Stimulated activated CD4-positive, alpha-beta T cell treated with anti-CD3 and anti-CD28 coated beads, Interleukin-15, amount 100 ng/mL, for 24 hours (primary cell): ENCODE measurements at regions not wholly inside any gene's neighbourhood (a gene's known extent, or its start where the extent isn't known, plus 50 kb on each side); places are given as distances from the start of the nearest gene placed in this dataset.

ENCODE experiments used
- DNase-seq: peaks from one replicate; pipeline ENCODE4 v3.0.0-alpha.2; 2020

DNA sequence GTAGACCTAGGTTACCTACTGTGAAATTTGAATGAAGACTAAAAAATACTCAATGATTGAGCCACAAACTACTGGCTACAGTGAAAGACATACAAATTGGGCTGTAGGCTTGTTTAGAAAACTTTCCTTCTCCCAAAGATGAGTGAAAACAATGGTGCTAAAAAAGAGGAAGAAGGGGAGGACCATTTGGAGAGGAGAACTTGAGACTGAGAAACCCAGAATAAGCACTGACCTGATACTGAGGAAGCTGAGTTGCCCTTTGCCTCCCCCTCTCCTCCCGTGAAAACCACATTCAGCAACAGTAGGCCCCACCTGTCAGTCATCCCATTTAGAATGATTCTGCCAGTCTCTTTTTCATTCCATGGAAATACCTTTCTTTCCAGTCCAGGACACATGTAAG, 484.0 kb upstream of the TGFBR2 start:
- no peak for DNase-seq

DNA sequence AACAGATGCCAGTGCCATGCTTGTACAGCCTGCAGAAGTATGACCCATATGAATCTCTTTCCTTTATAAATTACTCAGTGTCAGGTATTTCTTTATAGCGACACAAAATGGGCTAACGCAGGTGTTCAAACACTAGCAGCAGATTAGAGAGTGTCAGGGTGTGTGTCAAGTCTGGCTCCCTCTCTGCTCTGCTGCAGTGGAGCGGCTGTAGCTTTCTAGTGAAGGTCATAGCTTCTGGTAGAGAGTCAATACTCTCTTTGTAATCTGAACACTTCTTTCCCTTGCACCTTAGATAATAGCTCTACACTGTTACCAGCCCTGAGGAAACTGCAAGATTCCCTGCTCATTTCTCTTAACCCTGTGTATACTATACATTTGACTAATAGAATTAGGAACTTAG, 483.2 kb upstream of the TGFBR2 start:
- DNase-seq = no peak

DNA sequence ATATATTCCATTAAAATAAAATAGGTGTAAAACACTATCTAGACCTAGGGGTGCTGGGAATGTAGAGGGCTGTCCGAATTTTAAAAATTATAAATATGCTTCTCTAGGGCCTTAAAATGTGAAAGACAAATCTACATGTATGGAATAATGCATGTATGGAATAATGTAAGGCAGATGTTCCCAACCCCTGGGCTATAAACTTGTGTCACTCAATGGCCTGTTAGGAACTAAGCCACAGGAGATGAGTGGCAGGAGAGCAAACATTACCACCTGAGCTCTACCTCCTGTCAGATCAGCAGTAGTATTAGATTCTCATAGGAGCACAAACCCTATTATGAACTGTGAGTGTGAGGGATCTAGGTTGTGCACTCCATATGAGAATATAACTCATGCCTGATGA, 482.6 kb upstream of the TGFBR2 start:
- DNase-seq = no peak

DNA sequence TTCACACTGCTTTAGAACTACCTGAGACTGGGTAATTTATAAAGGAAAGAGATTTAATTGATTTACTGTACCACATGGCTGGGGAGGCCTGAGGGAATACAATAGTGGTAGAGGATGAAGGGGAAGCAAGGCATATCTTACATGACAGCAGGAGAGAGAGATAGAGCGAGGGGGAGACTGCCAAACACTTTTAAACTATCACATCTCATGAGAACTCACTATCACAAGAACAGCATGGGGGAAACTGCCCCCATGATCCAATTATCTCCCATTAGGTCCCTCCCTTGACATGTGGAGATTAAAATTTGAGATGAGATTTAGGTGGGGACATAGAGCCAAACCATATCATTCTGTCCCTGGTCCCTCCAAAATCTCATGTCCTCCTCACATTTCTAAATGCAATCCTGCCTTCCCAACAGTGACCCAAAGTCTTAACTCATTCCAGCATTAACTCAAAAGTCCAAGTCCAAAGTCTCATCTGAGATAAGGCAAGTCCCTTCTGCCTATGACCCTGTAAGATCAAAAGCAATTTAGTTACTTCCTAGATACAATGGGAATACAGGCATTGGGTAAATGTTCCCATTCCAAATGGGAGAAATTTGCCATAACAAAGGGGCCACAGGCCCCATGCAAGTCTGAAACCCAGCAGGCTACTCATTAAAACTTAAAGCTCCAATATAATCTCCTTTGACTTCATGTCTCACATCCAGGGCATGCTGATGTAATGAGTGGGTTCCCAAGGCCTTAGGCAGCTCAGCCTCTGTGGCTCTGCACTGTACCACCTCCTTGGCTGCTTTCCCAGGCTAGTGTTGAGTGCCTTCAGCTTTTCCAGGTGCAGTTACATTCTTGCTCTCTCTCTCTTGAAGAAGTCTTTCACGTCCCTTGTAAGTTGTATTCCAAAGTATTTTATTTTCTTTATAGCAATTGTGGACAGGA, 481.7 kb upstream of the TGFBR2 start:
- no peak for DNase-seq

DNA sequence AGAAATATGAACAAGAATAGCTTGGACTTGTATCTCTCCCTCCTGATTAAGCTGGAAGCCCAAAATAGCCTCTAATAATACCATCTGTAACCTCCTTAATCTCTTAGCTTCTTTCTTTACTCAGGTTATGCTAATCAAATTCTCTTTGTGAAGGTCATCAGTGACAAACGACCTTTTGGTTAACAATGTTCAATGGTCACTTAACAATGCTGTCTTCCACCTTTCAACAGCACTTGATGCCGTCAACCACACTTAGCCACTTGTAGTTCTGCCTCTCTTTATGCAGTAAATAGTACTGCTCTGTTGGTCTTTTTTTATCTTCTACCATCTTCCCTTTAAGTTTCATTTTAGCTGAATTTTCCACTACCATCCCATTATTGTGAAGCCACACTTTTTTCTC, 476.6 kb upstream of the TGFBR2 start:
- DNase-seq = no peak

DNA sequence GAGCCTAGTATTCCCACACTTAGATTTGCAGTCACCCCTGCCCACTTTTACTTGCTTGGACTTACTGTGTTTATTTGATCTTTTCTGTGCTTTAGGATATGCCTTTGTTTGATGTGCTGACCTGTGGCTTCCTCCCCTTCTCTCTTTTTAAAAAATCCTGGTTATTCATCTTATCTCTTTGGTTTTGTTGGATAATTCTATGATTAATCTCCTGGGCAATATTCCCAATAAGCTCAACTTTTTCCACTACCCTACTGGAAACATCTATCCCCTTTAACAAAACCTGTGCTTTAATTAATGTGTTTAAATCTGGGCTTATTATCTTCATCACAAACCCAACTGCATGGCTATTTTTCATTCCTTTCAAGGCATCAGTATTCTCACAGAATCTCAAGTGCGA, 476.0 kb upstream of the TGFBR2 start:
- DNase-seq = no peak

DNA sequence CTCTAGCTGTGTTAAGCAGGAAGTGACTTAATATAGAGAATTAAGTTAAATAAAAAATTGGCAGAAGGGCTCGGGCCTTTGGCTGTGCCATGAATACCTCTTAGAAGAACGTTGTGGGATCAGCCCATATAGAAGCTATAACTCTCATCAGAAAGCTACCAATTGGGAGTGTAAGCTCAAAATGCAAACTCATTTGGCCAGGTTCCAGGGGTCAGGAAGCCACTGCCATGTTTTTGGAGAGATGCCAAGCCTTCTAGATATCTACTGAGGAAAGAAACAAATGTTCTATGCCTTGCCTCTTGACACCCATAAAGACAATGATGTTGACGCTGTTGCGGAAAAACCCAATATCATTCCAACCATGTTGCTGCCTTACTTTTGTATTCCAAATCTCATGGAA, 475.2 kb upstream of the TGFBR2 start:
- no peak for DNase-seq

DNA sequence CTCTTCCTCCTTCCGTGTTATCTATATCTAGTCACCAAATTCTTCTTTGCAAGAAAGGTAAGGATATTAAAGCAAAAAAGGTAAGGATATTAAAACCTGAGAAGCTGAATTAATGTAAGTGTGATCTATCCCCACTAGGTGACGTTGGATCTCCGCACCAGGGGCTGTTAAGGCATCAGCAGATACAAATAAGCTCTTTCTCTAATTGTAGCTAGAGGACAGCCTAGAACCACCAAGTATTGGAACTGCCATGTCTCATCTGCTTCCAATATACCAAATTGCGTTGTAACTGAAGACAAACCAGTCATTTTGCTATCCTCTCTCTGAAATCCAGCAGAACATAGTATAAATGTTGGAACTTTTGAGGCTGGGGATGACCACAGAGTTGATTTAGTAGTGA, 471.2 kb upstream of the TGFBR2 start:
- DNase-seq = no peak

DNA sequence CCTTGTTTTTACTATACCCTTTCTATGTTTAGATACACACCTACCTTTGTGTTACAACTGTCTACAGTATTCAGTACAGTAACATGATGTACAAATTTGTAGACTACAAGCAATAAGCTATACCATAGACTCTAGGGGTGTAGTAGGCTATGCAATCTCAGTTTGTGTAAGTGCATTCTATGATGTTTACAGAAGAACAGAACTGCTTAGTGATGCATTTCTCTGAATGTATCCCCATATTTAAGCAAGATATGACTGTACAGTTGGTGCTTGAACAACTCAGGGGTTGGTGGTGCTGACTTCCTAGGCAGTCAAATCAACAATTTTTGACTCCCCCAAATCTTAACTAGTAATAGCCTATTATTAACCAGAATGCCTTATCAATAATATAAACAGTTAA, 467.1 kb upstream of the TGFBR2 start:
- DNase-seq = no peak

DNA sequence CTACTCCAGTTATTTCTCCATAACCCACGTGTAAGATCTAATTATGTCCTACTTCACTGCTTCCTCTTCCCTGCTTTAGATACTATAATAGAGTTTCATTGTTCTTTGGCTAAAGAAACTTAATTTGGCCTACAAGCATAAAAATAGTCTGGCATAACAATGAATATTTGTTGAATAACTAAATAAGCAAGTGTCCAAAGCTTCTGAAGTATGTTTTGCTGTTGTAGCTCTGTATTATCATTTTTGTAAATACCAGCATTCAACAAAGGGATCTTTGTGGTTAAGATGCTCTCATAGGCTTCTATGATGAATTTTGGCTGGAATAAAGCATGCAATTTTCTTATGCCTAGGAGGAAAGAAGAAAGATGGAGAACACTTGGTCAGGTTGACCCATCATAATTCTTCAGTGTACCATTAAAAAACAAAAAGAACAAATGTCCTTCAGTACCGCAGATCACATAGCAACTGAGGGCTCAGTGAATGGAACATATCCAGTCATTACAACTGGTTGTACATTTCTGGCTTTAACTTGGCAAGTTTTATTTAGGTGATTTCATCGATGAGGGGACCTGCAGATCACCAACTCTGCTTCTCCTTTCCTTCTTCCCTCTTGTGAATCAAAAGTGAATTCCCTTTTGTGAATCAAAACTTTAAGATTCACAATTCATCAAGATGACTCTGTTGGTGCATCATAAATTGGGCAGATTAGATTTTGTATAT, 465.9 kb upstream of the TGFBR2 start:
- DNase-seq = no peak

DNA sequence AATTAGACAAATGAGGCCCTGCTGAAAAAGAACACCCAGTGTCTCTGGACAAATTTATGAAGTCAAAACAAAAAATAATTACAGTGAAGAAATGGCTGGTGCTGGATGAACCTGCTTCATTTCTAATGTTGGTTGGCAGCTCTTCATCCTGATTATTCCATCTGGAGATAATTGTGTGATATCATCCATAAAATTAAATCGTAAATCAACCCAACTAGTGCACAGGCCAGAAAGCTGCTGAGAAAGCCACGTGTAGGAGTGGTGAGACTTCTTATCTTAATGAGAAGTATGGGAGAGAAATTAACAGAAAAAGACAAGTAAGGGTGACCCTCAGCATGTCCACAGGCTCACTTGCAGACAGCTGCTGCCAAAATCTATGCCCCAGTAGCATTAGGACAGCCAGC, 465.2 kb upstream of the TGFBR2 start:
- no peak for DNase-seq

DNA sequence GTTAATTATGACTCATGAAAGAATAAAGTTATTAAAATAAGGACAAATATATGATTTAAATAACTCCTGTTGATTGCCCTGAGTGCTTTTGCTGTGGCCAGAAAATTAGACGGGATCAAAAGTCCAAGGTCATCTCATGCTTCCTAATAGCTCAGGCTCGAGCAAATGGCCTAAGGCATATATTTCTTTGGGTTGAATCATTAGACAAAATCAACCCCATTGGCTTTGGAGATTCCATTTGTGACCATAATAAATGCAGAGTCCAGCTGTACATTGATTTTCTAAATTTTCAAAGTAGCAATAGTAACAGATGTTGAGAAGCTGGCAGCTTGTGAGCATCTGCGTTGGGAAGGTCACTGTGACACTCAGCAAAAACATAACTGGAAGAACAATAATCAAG, 464.5 kb upstream of the TGFBR2 start:
- no peak for DNase-seq

DNA sequence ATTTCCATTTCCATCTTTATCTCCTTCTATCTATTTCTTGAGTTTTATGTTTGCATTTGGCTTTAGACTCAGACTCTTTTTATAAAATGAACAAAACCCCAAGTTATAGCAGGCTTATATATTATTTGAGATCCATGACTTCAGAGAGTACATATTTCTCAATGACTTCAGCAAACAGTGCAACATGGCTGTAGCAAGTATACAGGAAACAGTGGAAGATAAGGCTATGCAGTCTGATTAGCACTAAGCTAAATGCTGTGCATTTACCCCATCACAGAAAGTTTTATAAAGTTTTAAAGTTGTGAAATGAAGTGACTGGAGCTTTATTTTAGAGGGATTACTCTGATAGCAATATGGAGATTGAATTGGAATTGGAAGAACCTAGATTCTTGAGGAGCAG, 463.5 kb upstream of the TGFBR2 start:
- no peak for DNase-seq

DNA sequence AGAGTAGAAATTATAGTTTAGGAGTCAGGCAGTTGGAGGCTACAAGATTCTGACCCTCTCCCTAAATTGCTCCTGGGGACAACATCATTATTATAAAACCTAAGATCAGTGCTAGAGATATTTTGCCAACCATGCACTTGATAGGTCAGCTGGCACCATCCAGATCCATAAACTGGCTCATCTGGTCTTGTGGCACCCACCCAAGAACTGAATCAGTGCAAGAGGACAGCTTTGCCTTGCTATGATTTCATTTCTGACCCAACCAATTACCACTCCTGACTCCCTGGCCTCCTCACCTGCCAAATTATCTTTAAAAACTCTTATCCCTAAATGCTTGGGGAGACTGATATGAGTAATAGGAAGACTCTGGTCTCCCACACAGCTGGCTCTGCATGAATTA, 461.1 kb upstream of the TGFBR2 start:
- DNase-seq = no peak

DNA sequence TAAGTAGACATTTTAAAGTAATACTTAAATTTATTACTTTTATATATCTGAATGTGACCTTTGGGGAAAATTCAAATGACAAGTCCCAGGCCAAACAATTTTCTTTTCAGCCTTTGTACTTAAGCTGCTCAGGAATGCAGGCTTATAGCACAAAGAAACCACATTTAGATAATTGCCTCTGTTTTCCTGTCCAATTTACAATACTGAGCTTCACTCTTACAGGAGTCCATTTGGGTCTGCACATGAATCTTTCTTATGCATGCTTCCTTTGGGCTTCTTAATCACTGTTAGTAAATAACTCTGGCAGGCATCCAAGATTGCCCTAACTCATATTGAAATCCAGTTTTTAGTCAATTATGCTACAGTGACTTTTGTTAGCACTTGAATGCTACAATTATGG, 459.4 kb upstream of the TGFBR2 start:
- no peak for DNase-seq

DNA sequence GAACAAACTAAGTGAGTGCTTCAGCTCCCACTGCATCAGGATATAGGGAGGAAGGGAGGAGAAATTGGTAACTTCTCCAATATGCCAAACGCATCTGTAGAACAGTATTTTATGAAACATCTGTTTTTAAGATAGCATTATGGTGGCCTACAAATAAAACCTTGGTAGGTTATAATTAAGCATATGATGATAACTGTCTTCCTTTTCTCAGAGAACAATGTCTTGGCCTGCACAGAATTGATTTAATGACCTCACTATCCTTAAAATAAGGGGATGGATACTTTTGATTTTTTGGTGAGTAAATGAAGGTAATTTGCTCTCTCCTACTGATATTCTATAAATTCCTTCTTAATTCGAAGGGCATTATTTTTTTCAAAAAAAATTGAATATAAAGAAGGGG, 451.5 kb upstream of the TGFBR2 start:
- no peak for DNase-seq

DNA sequence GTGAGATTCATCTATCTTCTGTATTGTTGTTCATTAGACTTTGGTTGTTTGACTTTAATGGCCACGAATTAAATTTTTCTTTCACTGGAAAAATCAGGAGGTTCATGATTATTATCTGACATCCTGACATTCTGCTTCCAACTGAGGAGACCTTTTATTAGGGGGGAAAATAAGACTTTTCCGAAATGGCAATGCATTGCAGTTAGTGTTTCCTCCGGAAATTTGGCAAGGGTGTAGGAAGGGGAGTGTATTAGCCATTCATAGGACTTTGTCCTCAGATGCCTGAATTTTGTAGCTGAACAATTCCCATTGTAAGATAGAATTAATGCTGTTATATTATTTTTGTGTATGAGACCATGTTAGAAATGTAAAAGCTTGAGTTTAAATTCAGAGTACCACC, 450.6 kb upstream of the TGFBR2 start:
- no peak for DNase-seq

DNA sequence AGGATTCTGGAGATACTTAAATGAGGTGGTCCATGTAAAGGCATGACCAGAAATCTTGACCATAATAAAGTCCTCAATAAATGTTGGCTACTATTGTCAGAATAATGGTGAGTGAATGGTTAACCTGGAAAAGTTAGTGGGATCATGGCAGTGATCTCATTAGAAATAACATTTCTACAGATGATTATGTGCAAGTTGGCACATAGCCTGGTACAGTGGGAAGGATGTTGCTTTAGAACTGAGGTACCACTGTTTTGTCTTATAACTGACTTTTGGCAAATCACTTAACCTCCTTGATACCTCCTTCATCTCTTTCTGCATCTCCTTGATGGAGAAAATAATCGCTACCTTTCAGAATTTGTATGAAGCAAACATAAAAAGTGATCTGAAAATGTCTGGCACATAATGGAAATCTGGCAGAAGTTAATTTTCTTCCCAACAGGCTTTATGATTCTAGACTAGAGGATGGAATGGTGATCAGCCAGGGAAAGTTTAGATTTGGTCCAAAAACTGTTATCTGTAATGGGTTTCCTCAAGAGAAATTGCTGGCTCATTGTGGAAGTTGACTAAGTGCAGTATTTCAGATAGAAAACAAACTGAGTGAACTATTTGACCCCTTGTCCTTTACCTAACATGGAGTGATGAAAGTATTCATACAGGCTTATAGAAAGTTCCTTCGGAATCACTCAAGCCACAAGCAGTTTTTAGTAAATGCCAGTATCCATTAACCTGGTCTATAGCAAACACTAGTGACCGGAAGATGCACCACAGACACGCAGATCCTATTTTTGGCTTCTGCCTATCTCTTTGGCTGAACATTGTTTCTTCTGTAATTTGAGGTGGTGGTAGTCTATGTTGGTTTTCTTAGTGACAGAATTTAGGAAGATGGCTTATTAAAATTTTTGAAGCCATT, 449.6 kb upstream of the TGFBR2 start:
- DNase-seq = no peak

DNA sequence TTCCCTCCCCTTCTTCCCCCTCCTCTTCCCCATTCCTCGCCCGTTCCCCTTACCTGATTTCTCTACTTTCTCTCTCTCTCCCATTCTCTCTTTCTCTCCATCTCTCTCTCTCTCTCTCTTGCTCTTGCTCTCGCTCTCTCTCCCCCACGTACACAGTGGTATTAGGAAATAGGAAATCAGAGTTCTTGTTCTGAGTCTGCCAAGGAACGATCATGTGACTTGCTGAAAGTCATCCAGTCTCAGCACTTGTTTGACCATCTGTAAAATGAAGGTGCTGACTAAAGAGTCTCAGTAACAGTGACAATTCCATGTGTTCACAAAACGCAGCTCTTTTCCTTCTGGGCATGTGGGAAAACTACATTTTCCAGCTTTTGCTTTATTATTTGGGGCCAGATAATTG, 445.0 kb upstream of the TGFBR2 start:
- DNase-seq = no peak

DNA sequence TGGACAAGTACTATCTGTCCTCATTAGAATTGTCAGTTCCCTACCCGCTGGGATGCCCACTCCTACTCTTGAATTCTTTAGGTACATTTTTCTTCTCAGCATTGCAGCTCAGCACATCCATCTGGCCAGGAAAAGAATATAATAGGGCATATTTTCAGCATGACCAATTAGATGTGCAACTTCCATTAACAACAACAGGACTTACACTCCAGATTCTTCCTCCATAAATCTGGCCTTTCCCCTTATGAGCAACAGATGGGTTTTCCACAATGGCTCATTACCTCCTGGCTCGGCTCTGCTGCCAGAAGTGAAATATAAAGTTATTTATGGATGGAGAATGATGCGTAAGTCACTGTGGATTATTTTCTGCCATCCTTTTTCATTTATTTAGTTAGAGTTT, 443.8 kb upstream of the TGFBR2 start:
- no peak for DNase-seq

DNA sequence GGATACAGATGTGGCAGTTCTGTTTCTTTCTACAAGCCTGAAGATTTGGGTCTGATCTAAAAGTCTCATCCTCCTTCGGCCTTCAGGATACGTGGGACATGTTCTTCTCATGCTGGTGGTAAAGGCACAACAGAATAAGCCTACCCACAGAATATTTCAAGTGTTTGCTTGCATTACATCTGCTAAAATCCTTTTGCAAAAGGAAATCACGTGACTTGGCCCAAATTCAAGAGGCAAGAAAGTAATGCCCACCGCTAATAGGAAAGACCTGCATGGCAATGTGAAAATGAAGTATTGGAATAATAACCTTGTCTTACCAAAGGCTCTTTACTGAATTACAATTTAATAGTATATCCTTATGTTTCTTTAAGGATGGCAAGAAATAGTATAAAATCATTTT, 439.9 kb upstream of the TGFBR2 start:
- DNase-seq = no peak

DNA sequence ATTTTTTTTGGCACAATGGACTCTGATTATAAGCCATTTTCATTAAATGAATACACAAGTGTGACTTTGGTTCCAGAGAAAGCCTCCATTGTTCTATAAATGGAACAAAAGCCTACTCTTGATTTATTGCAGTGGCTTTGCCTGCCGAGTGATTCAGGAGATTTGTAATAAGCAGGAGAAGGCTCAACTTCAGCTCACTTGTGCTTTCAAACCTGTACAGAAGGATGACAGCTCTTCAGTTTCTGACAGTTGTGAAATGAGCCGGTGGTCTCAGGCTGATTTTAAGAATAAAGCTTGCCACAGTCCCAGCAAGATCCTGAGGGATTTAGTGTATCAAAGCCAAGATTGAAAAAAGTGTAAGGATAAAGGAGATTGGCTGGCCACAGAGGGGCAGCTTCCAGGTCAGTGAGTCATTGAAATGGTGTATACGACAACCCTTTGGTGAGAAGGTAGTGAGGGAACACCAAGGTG, 438.8 kb upstream of the TGFBR2 start:
- DNase-seq = no peak

DNA sequence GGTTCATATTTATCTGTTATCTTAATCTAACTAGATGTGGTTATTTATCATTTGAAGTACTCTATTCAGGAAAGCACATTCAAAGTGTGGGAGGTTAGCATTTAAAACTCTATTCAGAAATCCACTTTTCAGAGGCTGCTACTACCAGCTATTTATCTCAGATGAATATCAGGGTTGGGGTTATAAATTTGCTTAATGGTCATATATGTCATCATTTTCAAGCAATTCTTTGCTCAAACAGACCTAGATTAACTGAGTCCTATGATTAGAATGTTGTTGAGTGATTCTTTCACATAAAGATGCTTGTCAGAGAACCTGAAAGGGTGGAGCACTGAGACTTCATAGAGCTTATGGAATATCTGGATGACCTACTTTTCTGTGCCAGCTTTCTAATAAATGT, 436.9 kb upstream of the TGFBR2 start:
- no peak for DNase-seq
